Brain microvascular endothelial cell (primary cell): ENCODE measurements at regions not wholly inside any gene's neighbourhood (a gene's known extent, or its start where the extent isn't known, plus 50 kb on each side); places are given as distances from the start of the nearest gene placed in this dataset.

Experiments used
- DNase-seq: peaks from one replicate; pipeline ENCODE4 v3.0.0-alpha.2; 2020
- H3K27ac ChIP-seq: fragments of 250-450 bp; sonication (Bioruptor Pico); 2 replicates; pipeline ENCODE4 v1.5.1; 2020; ENCODE audit warnings: mild to moderate bottlenecking, moderate library complexity
- H3K27me3 ChIP-seq: fragments of 250-450 bp; sonication (Bioruptor Pico); replicated peaks from 2 replicates; pipeline ENCODE4 v1.5.1; 2020; ENCODE audit warnings: mild to moderate bottlenecking
- H3K36me3 ChIP-seq: fragments of 250-450 bp; sonication (Bioruptor Pico); replicated peaks from 2 replicates; pipeline ENCODE4 v1.5.1; 2020; ENCODE audit warnings: mild to moderate bottlenecking
- H3K4me3 ChIP-seq: 2 replicates; pipeline ENCODE4 v1.5.1; 2011; ENCODE audit warnings: low read depth, mild to moderate bottlenecking, control low read depth, low read length, moderate library complexity
- in situ Hi-C: cut with HindIII; loops from 2 replicates; pipeline ENCODE4 v1.10.0; 2017; ENCODE audit warnings: low sequenced_read_pairs, low pct_ligation_motif_present
- TF ChIP-seq, protein P1 (sequence below): IDR thresholded peaks from 2 replicates; pipeline ENCODE4 v1.5.1; 2011; ENCODE audit warnings: low read depth, mild to moderate bottlenecking, moderate library complexity, low read length, control low read depth, inconsistent platforms; ENCODE audit errors: missing control alignments

- no peaks in the 10 kb centered on the region for H3K27me3 ChIP-seq
- no peak for DNase-seq
- no peak overlapping the region for H3K4me3 ChIP-seq
- in situ Hi-C loops: no loop called here
- no peak overlapping the region for H3K27ac ChIP-seq
- no peaks in the 10 kb centered on the region for H3K36me3 ChIP-seq
- TF ChIP-seq, protein P1, sequence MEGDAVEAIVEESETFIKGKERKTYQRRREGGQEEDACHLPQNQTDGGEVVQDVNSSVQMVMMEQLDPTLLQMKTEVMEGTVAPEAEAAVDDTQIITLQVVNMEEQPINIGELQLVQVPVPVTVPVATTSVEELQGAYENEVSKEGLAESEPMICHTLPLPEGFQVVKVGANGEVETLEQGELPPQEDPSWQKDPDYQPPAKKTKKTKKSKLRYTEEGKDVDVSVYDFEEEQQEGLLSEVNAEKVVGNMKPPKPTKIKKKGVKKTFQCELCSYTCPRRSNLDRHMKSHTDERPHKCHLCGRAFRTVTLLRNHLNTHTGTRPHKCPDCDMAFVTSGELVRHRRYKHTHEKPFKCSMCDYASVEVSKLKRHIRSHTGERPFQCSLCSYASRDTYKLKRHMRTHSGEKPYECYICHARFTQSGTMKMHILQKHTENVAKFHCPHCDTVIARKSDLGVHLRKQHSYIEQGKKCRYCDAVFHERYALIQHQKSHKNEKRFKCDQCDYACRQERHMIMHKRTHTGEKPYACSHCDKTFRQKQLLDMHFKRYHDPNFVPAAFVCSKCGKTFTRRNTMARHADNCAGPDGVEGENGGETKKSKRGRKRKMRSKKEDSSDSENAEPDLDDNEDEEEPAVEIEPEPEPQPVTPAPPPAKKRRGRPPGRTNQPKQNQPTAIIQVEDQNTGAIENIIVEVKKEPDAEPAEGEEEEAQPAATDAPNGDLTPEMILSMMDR: no peak
These were observed 373.7 kb downstream of the NR4A2 start for GRCh38 chr2:155958834-155959233.

DNA sequence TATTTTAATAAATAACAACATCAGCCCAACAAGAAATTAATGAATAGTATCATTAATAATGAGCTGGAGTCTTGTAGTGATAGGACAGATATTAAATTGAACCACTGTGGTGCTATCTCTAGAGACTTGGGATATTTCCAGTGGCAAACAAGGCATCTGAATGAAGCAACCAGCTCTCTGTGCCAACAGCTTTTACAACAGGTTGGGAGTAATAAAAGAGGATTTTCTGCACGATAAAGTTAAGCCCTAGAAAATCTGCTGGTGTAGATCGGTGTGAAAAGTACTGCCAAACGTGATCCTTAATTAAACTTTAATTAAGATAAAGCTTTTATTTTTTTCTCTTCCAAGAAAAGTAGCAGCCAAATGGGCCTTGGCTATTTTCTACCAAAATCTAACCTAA lies 385.5 kb downstream of the NR4A2 start:
- Histone ChIP-seq H3K4me3 (no peak overlapping the region), H3K36me3 (no peaks in the 10 kb centered on the region), H3K27ac (no peak overlapping the region), H3K27me3 (no peaks in the 10 kb centered on the region)
- in situ Hi-C loops: no loop called here
- TF ChIP-seq, protein P1: no peak
- no peak for DNase-seq

- TF ChIP-seq, protein P1: no peak
- Histone ChIP-seq H3K36me3 (no peaks in the 10 kb centered on the region), H3K4me3 (no peak overlapping the region), H3K27ac (no peak overlapping the region), H3K27me3 (no peaks in the 10 kb centered on the region)
- in situ Hi-C loops: no loop called here
- DNase-seq: no peak
These were observed 388.3 kb downstream of the NR4A2 start for GRCh38 chr2:155944218-155944617.

DNA sequence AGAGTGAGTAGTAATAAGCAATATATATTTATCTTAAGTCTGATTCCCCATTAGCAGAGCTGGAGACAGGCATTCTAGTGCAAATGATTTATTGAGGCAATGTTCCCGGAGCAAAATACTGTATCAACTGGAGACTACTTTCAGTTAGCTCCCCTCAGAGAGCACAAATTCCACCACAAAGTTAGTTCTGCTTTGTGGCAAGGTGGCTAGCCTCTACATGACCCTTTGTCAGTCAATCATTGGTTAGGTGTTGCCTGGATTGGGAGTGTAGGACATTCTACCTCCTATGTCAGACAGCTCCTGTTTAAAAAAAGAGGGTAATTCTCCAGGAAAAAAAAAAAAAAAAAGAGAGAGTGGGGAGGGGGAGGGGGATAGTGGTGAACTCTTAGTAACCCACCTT lies 402.2 kb downstream of the NR4A2 start:
- H3K27ac ChIP-seq: no peak overlapping the region

DNA sequence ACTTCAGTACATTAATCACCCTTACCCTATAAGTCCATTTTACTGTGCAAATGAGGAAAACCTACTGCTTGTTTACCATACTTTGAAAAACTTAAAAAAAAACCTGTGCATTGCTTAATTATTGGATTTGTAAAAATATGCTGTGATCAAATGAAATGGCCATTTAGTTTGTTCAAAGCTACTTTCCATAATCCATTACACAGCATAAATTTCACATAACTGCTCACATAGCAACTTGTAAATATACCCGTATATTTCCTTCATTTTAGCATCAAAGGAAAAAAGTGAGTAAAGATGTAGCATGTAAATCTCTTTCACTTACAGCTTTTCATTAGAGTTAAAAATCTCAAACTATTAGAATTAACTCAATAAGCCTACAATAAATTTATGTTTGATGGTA lies 415.1 kb downstream of the NR4A2 start:
- no peak overlapping the region for H3K4me3 ChIP-seq
- TF ChIP-seq, protein P1: no peak
- H3K27me3 ChIP-seq: no peaks in the 10 kb centered on the region
- in situ Hi-C loops: no loop called here
- H3K36me3 ChIP-seq: no peaks in the 10 kb centered on the region
- H3K27ac ChIP-seq: no peak overlapping the region
- DNase-seq: no peak

More for the DNA sequence above, 402.2 kb downstream of the NR4A2 start:
- H3K27me3 ChIP-seq: no peaks in the 10 kb centered on the region
- TF ChIP-seq, protein P1: no peak
- in situ Hi-C loops: no loop called here
- H3K36me3 ChIP-seq: no peaks in the 10 kb centered on the region
- no peak for DNase-seq
- no peak overlapping the region for H3K4me3 ChIP-seq

GRCh38 chr2:155913356-155913755 lies 419.2 kb downstream of the NR4A2 start:
- in situ Hi-C loops: no loop called here
- Histone ChIP-seq H3K4me3 (no peak overlapping the region), H3K27me3 (no peaks in the 10 kb centered on the region), H3K27ac (no peak overlapping the region), H3K36me3 (no peaks in the 10 kb centered on the region)
- no peak for DNase-seq
- TF ChIP-seq, protein P1: no peak
